ENCODE measurements at regions not wholly inside any gene's neighbourhood (a gene's known extent, or its start where the extent isn't known, plus 50 kb on each side); places are given as distances from the start of the nearest gene placed in this dataset.

DNA sequence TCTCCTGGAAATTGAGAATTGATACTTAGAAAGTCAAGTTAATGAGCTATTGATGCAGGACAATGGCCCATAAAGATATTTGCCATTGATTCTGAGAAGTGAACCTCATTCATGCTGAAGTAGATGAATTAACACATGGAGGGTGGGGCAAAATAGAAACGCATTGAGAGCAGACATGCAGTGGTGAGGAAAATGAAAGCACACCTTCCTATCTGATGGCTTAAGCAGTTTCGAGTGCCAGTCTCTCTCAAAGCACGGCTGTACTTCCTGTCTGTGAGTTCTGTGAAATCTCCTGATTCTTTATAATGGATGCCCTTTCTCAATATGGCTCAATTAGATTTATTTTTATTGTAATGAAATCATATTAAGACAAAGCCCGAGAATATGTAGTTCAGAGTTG, 247.0 kb downstream of the TMX3 start:
- Histone ChIP-seq H3F3A (ENCODE audit: control insufficient read depth, insufficient read depth) (no peaks in the 10 kb centered on the region), H3K36me3 (ENCODE audit: control insufficient read depth, low read length) (no peaks in the 10 kb centered on the region), H3K79me2 (ENCODE audit: control insufficient read depth, low read length) (no peaks in the 10 kb centered on the region), H3K4me3 (ENCODE audit: low read length) (no peak overlapping the region), H3K9me2 (replicated peaks; ENCODE audit: control insufficient read depth, low read length) (no peaks in the 10 kb centered on the region), H4K20me1 (ENCODE audit: control insufficient read depth, insufficient read depth, low read depth, low read length) (no peaks in the 10 kb centered on the region), H3K27me3 (ENCODE audit: control insufficient read depth, low read length) (no peaks in the 10 kb centered on the region), H3K9me3 (ENCODE audit: control insufficient read depth, insufficient read depth, low read length) (no peaks in the 10 kb centered on the region), H3K4me1 (ENCODE audit: control insufficient read depth, low read length) (no peaks in the 10 kb centered on the region), H3K27ac (ENCODE audit: low read depth, low read length) (no peak overlapping the region), H3K4me2 (ENCODE audit: low read length) (no peak overlapping the region)
- TF ChIP-seq EZH2phosphoT487 (IDR thresholded peaks at IDR 0.05; ENCODE audit: borderline replicate concordance, low read length), result no peak
- TF ChIP-seq, protein P1, sequence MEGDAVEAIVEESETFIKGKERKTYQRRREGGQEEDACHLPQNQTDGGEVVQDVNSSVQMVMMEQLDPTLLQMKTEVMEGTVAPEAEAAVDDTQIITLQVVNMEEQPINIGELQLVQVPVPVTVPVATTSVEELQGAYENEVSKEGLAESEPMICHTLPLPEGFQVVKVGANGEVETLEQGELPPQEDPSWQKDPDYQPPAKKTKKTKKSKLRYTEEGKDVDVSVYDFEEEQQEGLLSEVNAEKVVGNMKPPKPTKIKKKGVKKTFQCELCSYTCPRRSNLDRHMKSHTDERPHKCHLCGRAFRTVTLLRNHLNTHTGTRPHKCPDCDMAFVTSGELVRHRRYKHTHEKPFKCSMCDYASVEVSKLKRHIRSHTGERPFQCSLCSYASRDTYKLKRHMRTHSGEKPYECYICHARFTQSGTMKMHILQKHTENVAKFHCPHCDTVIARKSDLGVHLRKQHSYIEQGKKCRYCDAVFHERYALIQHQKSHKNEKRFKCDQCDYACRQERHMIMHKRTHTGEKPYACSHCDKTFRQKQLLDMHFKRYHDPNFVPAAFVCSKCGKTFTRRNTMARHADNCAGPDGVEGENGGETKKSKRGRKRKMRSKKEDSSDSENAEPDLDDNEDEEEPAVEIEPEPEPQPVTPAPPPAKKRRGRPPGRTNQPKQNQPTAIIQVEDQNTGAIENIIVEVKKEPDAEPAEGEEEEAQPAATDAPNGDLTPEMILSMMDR (IDR thresholded peaks at IDR 0.05; ENCODE audit: low read depth, low read length, poor library complexity, severe bottlenecking), result no peak

DNA sequence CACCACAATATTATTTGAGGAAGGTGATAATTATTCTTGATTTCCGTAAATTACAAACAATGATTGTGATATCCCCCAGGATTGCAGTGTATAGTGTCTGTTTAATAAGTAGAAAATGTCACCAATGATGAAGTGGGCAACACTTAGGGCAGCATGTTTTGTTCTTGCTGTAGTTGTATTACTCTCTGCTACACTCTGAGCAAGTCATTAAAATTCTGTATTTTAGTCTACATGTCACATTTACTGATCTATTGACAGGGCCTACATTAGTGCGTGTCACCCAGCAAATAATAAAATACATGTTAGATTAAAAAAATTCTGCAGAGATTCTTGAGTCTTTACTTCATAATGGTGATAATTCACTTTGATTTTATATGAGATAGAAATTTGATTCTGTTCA, 247.6 kb downstream of the TMX3 start:
- Histone ChIP-seq H3F3A (ENCODE audit: control insufficient read depth, insufficient read depth) (no peaks in the 10 kb centered on the region), H3K4me2 (ENCODE audit: low read length) (no peak overlapping the region), H3K4me3 (ENCODE audit: low read length) (no peak overlapping the region), H3K79me2 (ENCODE audit: control insufficient read depth, low read length) (no peaks in the 10 kb centered on the region), H3K9me2 (replicated peaks; ENCODE audit: control insufficient read depth, low read length) (no peaks in the 10 kb centered on the region), H3K9me3 (ENCODE audit: control insufficient read depth, insufficient read depth, low read length) (no peaks in the 10 kb centered on the region), H3K27me3 (ENCODE audit: control insufficient read depth, low read length) (no peaks in the 10 kb centered on the region), H4K20me1 (ENCODE audit: control insufficient read depth, insufficient read depth, low read depth, low read length) (no peaks in the 10 kb centered on the region), H3K27ac (ENCODE audit: low read depth, low read length) (no peak overlapping the region), H3K36me3 (ENCODE audit: control insufficient read depth, low read length) (no peaks in the 10 kb centered on the region), H3K4me1 (ENCODE audit: control insufficient read depth, low read length) (no peaks in the 10 kb centered on the region)
- TF ChIP-seq, protein P1 (IDR thresholded peaks at IDR 0.05; ENCODE audit: low read depth, low read length, poor library complexity, severe bottlenecking), result no peak
- TF ChIP-seq EZH2phosphoT487 (IDR thresholded peaks at IDR 0.05; ENCODE audit: borderline replicate concordance, low read length), result no peak

DNA sequence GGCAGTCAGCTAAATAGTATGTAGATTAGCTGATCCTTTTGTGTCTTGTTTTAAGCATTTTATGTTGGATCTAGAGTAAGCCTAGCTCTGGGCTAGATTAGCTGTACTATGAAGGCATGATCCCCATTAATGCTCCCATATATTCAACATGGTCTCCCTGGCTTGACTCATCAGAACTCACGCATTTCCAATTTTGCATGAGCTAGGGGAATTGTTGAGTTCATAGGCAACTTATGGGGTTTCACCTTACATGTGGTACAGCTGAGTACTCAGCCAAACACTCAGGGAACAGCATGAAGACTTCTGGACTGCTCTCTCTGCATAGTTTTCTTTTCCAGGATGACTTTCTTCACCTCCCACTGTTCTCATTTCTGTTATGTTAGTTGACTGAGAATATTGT, 248.2 kb downstream of the TMX3 start:
- no peaks in the 10 kb centered on the region for H3K27me3 ChIP-seq (ENCODE audit: control insufficient read depth, low read length)
- no peak for TF ChIP-seq EZH2phosphoT487 (IDR thresholded peaks at IDR 0.05; ENCODE audit: borderline replicate concordance, low read length)
- TF ChIP-seq, protein P1 (IDR thresholded peaks at IDR 0.05; ENCODE audit: low read depth, low read length, poor library complexity, severe bottlenecking), result no peak
- H3F3A ChIP-seq (ENCODE audit: control insufficient read depth, insufficient read depth), result no peaks in the 10 kb centered on the region

DNA sequence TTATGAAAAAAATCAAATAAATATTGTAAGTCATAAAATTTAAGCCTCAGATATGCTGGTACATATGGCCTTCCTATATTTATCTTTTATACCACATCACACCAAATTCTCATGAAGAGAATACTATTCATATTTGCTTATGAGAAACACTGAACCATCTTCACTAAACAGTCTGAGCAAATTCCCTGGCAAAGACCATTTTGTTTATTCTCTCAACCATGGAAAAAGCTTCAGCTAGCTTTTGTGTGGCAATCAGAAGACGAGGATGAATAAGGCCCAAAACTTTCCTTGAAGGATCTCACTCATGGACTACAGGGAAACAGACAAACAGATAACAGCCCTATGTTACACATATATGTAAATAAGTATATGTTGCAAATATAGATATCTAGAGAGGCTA, 252.1 kb downstream of the TMX3 start:
- no peaks in the 10 kb centered on the region for H3K9me2 ChIP-seq (replicated peaks; ENCODE audit: control insufficient read depth, low read length)
- no peaks in the 10 kb centered on the region for H3K4me1 ChIP-seq (ENCODE audit: control insufficient read depth, low read length)
- H4K20me1 ChIP-seq (ENCODE audit: control insufficient read depth, insufficient read depth, low read depth, low read length), result no peaks in the 10 kb centered on the region
- H3F3A ChIP-seq (ENCODE audit: control insufficient read depth, insufficient read depth), result no peaks in the 10 kb centered on the region
- H3K9me3 ChIP-seq (ENCODE audit: control insufficient read depth, insufficient read depth, low read length), result no peaks in the 10 kb centered on the region
- TF ChIP-seq, protein P1 (IDR thresholded peaks at IDR 0.05; ENCODE audit: low read depth, low read length, poor library complexity, severe bottlenecking), result no peak
- TF ChIP-seq EZH2phosphoT487 (IDR thresholded peaks at IDR 0.05; ENCODE audit: borderline replicate concordance, low read length), result no peak
- no peak overlapping the region for H3K4me2 ChIP-seq (ENCODE audit: low read length)
- no peaks in the 10 kb centered on the region for H3K27me3 ChIP-seq (ENCODE audit: control insufficient read depth, low read length)
- H3K4me3 ChIP-seq (ENCODE audit: low read length), result no peak overlapping the region
- H3K36me3 ChIP-seq (ENCODE audit: control insufficient read depth, low read length), result no peaks in the 10 kb centered on the region
- H3K79me2 ChIP-seq (ENCODE audit: control insufficient read depth, low read length), result no peaks in the 10 kb centered on the region
- no peak overlapping the region for H3K27ac ChIP-seq (ENCODE audit: low read depth, low read length)

More for the DNA sequence above, 248.2 kb downstream of the TMX3 start:
- Histone ChIP-seq H3K36me3 (ENCODE audit: control insufficient read depth, low read length) (no peaks in the 10 kb centered on the region), H4K20me1 (ENCODE audit: control insufficient read depth, insufficient read depth, low read depth, low read length) (no peaks in the 10 kb centered on the region), H3K4me2 (ENCODE audit: low read length) (no peak overlapping the region), H3K4me3 (ENCODE audit: low read length) (no peak overlapping the region), H3K9me3 (ENCODE audit: control insufficient read depth, insufficient read depth, low read length) (no peaks in the 10 kb centered on the region), H3K79me2 (ENCODE audit: control insufficient read depth, low read length) (no peaks in the 10 kb centered on the region), H3K9me2 (replicated peaks; ENCODE audit: control insufficient read depth, low read length) (no peaks in the 10 kb centered on the region), H3K27ac (ENCODE audit: low read depth, low read length) (no peak overlapping the region), H3K4me1 (ENCODE audit: control insufficient read depth, low read length) (no peaks in the 10 kb centered on the region)
